GM19372 (cell line): ENCODE measurements at regions not wholly inside any gene's neighbourhood (a gene's known extent, or its start where the extent isn't known, plus 50 kb on each side); places are given as distances from the start of the nearest gene placed in this dataset.
"Not testable (repeated sequence)": the region's sequence is repeated elsewhere in the genome, so short reads cannot be mapped to it uniquely, and the experiment has no call there.

Source experiments
- ATAC-seq: cut with Tn5 transposase; IDR thresholded peaks from one replicate; pipeline ENCODE4 v1.9.1; 2021; ENCODE audit warnings: mild to moderate bottlenecking, low read depth, moderate library complexity; ENCODE audit not compliant: unreplicated experiment

- no peak for ATAC-seq
Observed at GRCh38 chr13:44887515-44887914, 101.8 kb downstream of the NUFIP1 start.

GRCh38 chr13:44884076-44884729 is 105.1 kb downstream of the NUFIP1 start:
- no peak for ATAC-seq

- no peak for ATAC-seq
Observed at GRCh38 chr13:44879452-44880058, 109.7 kb downstream of the NUFIP1 start.

GRCh38 chr13:44876782-44877324 is 112.4 kb downstream of the NUFIP1 start:
- no peak for ATAC-seq

GRCh38 chr13:44874886-44875630 is 114.2 kb downstream of the NUFIP1 start:
- no peak for ATAC-seq

- ATAC-seq, result no peak
Observed at GRCh38 chr13:44874176-44874575, 115.1 kb downstream of the NUFIP1 start.

GRCh38 chr13:44873461-44873860 is 115.8 kb downstream of the NUFIP1 start:
- no peak for ATAC-seq

GRCh38 chr13:44872751-44873150 is 116.5 kb downstream of the NUFIP1 start:
- no peak for ATAC-seq

- no peak for ATAC-seq
Observed at GRCh38 chr13:44870456-44870929, 118.8 kb downstream of the NUFIP1 start.

GRCh38 chr13:44869167-44869566 is 120.1 kb downstream of the NUFIP1 start:
- no peak for ATAC-seq

- peak; percentile 84 for ATAC-seq
Observed at GRCh38 chr13:44868397-44868796, 120.9 kb downstream of the NUFIP1 start.

GRCh38 chr13:44867825-44868224 is 121.4 kb downstream of the NUFIP1 start:
- ATAC-seq, result no peak

GRCh38 chr13:44866411-44866911 is 122.8 kb downstream of the NUFIP1 start:
- ATAC-seq, result no peak

- ATAC-seq, result no peak
Observed at GRCh38 chr13:44865722-44866410, 123.4 kb downstream of the NUFIP1 start.

- not testable (repeated sequence) for ATAC-seq
Observed at GRCh38 chr13:44863641-44864040, 125.6 kb downstream of the NUFIP1 start.

- no peak for ATAC-seq
Observed at GRCh38 chr13:44860454-44860853, 128.8 kb downstream of the NUFIP1 start.

GRCh38 chr13:44857736-44858135 is 131.5 kb downstream of the NUFIP1 start:
- no peak for ATAC-seq

GRCh38 chr13:44857061-44857460 is 132.2 kb downstream of the NUFIP1 start:
- ATAC-seq, result no peak

GRCh38 chr13:44855860-44856259 is 133.4 kb downstream of the NUFIP1 start:
- no peak for ATAC-seq

- no peak for ATAC-seq
Observed at GRCh38 chr13:44854313-44855060, 134.8 kb downstream of the NUFIP1 start.
